ENCODE measurements at regions not wholly inside any gene's neighbourhood (a gene's known extent, or its start where the extent isn't known, plus 50 kb on each side); places are given as distances from the start of the nearest gene placed in this dataset.

- no peak overlapping the region for H3K4me3 ChIP-seq (ENCODE audit: low read depth, low read length)
- TF ChIP-seq, protein P1, sequence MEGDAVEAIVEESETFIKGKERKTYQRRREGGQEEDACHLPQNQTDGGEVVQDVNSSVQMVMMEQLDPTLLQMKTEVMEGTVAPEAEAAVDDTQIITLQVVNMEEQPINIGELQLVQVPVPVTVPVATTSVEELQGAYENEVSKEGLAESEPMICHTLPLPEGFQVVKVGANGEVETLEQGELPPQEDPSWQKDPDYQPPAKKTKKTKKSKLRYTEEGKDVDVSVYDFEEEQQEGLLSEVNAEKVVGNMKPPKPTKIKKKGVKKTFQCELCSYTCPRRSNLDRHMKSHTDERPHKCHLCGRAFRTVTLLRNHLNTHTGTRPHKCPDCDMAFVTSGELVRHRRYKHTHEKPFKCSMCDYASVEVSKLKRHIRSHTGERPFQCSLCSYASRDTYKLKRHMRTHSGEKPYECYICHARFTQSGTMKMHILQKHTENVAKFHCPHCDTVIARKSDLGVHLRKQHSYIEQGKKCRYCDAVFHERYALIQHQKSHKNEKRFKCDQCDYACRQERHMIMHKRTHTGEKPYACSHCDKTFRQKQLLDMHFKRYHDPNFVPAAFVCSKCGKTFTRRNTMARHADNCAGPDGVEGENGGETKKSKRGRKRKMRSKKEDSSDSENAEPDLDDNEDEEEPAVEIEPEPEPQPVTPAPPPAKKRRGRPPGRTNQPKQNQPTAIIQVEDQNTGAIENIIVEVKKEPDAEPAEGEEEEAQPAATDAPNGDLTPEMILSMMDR (conservative IDR thresholded peaks at IDR 0.05; ENCODE audit: low read depth, low read length) = no peak
- DNase-seq (ENCODE audit: low read depth) = no peak
These were observed 93.3 kb upstream of the COG2 start for GRCh38 chr1:230548997-230549396.

DNA sequence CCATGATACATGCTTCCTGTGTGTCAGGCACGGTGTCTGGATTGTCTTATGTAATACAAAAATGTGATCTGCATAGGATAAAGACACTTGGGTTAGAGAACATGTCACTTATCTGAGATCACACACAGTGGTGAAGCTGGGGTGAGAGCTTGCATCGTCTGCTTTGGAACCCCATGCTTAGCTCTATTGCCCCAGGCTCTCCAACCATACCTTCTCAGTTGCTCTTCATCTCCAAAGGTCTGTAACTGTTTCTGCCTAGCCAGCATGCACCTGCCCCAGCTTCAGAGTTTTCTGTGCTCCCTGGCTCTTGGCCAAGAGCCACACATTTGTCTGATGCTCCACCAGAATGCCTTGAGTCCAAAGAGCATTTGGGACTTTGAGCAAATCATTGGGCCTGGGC is 93.9 kb upstream of the COG2 start:
- no peak for DNase-seq (ENCODE audit: low read depth)
- TF ChIP-seq, protein P1 (conservative IDR thresholded peaks at IDR 0.05; ENCODE audit: low read depth, low read length) = no peak
- no peak overlapping the region for H3K4me3 ChIP-seq (ENCODE audit: low read depth, low read length)

- DNase-seq (ENCODE audit: low read depth) = no peak
- TF ChIP-seq, protein P1 (conservative IDR thresholded peaks at IDR 0.05; ENCODE audit: low read depth, low read length) = no peak
- H3K4me3 ChIP-seq (ENCODE audit: low read depth, low read length) = no peak overlapping the region
These were observed 97.1 kb upstream of the COG2 start for GRCh38 chr1:230545181-230545580.

GRCh38 chr1:230544758-230545157 is 97.5 kb upstream of the COG2 start:
- DNase-seq (ENCODE audit: low read depth) = no peak
- TF ChIP-seq, protein P1 (conservative IDR thresholded peaks at IDR 0.05; ENCODE audit: low read depth, low read length) = no peak
- H3K4me3 ChIP-seq (ENCODE audit: low read depth, low read length) = no peak overlapping the region

- no peak for DNase-seq (ENCODE audit: low read depth)
- H3K4me3 ChIP-seq (ENCODE audit: low read depth, low read length) = no peak overlapping the region
- TF ChIP-seq, protein P1 (conservative IDR thresholded peaks at IDR 0.05; ENCODE audit: low read depth, low read length) = no peak
These were observed 99.2 kb upstream of the COG2 start for GRCh38 chr1:230543085-230543484.

DNA sequence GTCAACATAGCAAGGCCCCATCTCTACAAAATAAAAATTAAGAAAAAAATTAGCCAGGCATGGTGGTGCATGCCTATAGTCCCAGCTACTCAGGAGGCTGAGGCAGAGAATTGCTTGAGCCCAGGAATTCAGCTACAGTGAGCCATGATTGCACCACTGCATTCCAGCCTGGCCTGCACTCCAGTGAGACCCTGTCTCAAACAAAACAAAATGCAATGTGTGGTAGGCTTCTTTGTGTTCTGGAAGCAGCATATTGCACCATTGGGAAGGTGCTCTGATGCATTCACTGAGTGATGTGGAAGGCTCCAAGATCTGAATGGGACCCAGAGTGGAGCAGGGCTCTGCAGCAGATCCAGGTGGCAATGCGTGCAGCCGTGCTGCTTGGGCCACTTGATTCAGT is 99.6 kb upstream of the COG2 start:
- peak; percentile 51 for DNase-seq (ENCODE audit: low read depth)
- TF ChIP-seq, protein P1 (conservative IDR thresholded peaks at IDR 0.05; ENCODE audit: low read depth, low read length) = no peak
- H3K4me3 ChIP-seq (ENCODE audit: low read depth, low read length) = no peak overlapping the region

- peak; percentile 69 for DNase-seq (ENCODE audit: low read depth)
- TF ChIP-seq, protein P1 (conservative IDR thresholded peaks at IDR 0.05; ENCODE audit: low read depth, low read length) = no peak
- no peak overlapping the region for H3K4me3 ChIP-seq (ENCODE audit: low read depth, low read length)
These were observed 100.2 kb upstream of the COG2 start for GRCh38 chr1:230542054-230542453.

Measured in choroid plexus epithelial cell (primary cell).